GM23248 (cell line): ENCODE measurements at regions not wholly inside any gene's neighbourhood (a gene's known extent, or its start where the extent isn't known, plus 50 kb on each side); places are given as distances from the start of the nearest gene placed in this dataset.

Experiments
- EZH2 ChIP-seq: fragments of 200-600 bp; sonication (generic); IDR thresholded peaks from 2 replicates; pipeline ENCODE4 v1.6.1; 2018; ENCODE audit warnings: antibody characterized with exemption, mild to moderate bottlenecking; ENCODE audit not compliant: insufficient read depth, poor library complexity, severe bottlenecking
- EZH2phosphoT487 ChIP-seq: fragments of 200-600 bp; sonication (generic); IDR thresholded peaks from 2 replicates; pipeline ENCODE4 v1.6.1; 2018; ENCODE audit warnings: antibody characterized with exemption, moderate library complexity, mild to moderate bottlenecking, low read depth; ENCODE audit not compliant: insufficient read depth

GRCh38 chr2:142602418-142602989 is 275.0 kb upstream of the KYNU start:
- TF ChIP-seq EZH2phosphoT487 (no peak), EZH2 (no peak)
